ENCODE measurements at regions not wholly inside any gene's neighbourhood (a gene's known extent, or its start where the extent isn't known, plus 50 kb on each side); places are given as distances from the start of the nearest gene placed in this dataset.
A peak's percentile ranks its signal among the peaks of the same experiment; 100 is the strongest.

DNA sequence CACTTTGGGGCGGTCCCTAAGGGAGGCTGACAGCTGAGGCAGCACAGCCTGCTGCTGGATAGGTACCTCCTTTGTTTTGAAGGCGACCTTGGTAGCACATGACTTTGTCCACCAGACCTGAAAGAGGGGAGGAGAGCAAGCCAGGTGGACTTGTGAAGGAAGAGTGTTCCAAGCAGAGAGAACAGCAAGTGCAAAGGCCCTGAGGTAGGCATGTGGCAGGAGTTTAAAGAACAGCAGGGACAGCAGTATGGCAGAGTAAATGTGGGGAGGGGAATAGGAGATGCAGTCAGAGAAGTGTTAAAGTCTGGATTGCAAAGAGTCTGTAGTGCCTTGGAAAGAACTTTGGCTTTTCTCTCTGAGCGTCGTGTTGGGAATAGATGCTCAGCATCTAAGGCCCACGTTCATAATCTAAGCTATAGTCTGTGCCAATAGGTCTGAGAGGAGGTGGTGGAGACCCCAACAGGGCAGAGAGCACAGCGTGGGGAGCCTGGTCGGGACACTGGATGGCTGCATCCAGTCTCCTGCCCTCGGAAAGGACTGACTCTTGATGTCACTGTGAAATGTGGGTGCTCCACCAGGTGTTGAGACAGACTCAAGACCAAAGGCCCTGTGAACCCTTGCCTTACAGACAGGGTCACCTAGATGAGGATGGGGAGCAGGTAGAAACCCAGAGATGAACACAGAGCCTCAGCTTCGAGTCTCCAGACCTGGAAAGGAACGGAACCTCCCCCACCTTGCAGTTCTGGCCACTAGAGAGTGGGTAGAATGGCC, 242.1 kb upstream of the PWP1 start:
- DNase-seq (ENCODE audit: low read depth): no peak

DNA sequence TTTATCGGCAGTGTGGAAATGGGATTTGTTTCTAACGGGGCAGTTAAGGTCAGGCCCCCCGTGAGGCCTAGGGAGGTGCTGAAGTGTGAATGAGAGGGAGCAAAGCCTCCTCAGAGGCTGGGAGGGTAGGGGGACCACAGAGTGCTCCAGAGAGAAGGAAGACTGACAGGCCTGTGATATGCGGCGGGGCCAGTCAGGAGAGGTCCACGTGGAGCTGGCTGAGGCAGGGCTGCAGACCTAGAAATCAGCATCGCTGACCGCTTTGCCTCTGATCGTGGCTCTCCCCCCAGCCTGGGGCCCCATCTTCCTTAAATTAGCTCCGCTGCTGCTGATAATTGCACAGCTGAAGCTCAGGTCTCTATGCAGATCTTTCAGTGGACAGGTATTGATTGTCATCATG, 240.8 kb upstream of the PWP1 start:
- DNase-seq (ENCODE audit: low read depth): no peak

DNA sequence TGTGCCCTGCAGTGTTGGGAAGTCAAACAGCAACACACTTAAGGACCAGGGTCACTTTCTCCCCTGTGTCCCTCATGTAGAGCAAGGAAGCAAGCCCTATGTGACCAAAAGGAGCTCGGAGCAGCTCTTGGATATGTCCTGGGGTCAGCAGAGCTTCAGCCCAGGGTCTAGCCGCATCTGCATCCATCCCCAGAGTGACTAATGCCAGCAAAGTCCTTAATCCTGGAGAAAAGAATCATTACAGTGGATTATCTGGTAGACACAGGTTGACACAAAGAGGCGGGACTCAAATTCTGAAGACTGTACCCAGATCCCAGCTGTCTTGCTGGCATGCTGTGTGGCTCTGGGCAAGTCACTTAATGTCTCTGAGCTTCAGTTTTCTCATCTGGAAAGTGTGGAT, 239.1 kb upstream of the PWP1 start:
- no peak for DNase-seq (ENCODE audit: low read depth)

DNA sequence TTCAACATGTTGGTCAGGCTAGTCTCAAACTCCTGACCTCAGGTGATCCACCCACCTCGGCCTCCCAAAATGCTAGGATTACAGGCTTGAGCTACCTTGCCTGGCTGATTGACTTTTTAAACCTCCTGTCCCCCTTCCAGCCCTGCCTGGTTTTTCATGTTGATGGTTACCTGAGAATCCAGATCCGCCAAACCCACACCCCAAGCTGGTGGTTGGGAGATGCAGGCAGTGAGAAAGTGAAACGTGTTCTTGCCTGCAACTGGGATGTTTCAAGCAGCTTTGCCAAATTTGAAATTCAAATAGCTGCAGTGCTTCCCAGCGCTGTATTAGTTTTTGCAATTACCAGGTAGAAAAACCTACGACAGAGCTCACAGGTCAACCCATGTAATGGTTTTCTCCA, 238.3 kb upstream of the PWP1 start:
- DNase-seq (ENCODE audit: low read depth): no peak

DNA sequence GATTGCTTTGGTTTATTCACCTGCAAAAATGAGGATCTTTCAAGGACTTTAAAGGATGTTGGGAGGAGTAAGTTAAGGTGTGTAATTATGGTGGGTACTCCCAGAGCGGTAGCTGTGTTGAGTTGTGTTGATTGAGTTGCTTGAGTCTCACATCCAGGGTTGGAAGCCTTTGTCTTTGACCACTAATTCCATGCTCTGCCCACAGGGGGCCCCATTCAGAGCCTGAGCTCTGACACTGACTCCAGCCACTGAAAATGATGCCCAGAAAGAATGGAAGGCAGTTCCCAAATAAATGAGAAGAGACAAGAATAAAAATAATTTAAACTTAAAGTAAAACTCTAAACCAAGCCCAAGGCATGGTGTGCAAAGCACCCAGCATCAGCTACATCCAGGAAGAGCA, 237.4 kb upstream of the PWP1 start:
- no peak for DNase-seq (ENCODE audit: low read depth)

DNA sequence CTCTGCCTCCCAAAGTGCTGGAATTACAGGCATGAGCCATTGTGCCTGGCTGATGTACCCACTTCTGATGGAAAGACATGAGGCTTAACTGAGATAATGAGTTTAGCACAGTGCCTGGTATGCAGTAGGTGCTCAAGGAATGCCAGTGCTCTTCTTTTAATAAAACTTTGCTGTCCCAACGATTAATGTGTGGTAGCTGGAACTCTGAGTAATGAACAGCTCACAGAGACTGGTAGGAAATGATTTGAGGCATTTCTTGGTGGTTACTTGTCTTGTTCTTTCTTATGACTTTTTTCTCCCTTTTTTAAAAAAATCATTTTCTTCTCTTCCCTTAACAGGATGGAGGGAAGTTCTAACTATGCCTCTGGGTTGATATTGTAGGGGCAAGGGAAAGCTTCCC, 235.7 kb upstream of the PWP1 start:
- DNase-seq (ENCODE audit: low read depth): no peak

DNA sequence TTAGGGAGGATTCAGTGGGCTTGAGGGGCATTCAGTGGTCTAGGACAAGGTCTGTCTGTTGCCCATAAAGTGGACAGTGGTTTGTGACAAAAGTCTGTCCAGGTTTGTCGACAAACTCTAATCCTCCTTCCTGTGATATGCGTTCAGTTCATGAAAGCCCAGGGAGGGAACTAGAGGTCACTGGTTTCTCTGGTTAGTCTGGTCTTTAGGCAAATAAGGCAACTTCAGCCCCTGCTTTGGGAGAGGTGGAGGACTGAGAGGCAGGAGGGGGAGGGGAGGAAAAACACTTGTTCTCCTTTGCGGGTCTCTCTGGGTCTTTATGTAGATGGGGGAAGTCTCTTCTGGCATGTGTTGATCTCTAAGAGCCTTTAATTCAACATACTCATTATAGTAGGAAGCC, 235.1 kb upstream of the PWP1 start:
- no peak for DNase-seq (ENCODE audit: low read depth)

DNA sequence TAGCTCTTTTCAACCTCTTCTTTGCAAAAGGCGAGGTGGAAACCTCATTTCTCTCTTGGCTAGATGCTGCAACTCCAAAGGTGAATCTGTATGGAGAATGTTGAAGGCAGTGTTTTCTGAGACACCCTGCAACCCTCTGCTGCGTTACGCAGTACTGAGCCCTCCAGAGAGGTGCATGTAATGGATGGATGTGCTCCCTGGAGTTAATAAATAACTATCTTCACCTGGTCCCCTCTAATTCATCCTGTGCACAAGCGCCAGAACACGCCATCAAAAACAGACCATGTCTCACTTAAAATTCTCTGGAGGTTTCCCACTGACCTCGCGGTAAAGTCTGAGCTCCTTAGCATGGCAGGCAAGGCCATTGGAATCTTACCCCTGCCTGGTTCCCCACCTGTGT, 234.4 kb upstream of the PWP1 start:
- no peak for DNase-seq (ENCODE audit: low read depth)

DNA sequence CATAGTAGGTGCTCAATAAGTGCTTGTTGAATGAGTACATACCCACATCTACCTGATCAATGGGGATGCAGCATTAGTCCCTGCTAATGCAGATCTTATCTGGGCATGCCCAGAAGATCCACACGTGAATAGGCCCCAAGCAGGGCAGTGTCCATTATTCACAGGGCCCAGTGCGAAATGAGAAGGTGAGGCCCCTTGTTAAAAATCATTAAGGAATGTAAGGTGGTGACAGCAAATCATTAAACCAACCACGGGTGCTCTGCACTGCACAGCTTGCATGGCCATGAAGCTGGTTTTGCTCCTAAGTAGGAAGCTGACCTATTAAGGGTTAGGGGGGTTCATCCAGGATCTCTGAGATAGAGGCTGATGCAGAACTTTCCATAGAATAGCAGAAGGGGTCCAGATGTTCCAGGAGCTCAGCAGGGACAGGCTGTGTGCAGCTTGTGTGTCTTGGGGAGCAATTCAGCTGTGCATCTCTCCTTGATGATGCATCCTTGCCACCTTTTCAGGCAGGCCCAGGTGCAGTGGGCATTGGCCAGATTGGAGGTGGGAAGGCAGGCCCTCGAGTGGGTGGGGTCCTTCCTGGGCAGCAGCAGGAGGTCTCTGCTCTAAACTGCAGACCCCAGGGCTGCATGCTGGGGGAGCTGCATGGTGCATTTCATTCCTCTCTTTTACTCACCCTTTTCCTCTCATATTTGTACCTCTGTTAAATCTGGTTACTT, 231.3 kb upstream of the PWP1 start:
- no peak for DNase-seq (ENCODE audit: low read depth)

DNA sequence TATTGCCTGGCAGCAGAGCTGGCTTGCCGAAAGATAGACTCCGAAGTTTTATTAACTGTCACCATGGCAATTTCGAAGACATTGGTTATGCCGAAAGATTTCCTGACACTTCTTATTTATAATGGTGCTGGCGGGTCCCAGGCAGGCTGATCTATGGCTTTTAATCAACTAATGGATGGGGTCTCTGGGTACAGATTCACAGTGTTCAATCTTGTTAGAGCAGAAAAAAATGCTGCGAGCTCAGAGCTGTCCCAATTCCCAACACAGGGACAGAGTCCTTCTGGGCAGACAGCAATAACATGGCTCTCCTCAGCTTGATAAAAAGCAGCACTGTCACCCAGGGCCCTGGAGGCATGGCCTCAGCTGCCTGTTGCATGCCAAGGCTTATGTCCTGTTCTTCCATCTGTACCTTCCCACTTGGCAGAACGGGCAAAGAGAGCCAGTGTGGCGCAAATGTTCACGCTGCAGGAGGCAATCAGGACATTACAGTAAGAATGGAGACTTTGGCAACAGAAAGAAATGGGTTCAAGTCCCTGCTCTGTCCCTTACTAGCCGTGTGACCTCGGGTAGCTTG, 228.2 kb upstream of the PWP1 start:
- no peak for DNase-seq (ENCODE audit: low read depth)

DNA sequence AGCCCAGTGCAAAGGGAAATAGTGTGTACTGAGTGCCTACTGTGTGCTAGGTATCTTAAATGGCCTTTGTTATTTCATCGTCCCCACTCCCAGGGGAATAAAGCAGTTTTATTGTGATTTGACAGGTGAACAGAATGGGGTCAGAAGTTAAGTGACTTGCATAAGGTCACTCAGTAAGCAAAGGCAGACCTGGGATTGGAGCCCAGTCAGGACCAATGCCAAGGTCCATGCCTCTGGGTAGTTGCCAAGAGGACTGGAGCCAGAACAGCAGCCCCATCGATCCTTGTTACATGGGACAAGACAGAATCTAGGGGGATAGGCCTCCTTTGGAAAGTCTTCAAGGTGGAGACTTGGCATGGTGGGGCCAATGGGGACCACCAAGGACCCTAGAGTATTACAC, 227.4 kb upstream of the PWP1 start:
- DNase-seq (ENCODE audit: low read depth): no peak

DNA sequence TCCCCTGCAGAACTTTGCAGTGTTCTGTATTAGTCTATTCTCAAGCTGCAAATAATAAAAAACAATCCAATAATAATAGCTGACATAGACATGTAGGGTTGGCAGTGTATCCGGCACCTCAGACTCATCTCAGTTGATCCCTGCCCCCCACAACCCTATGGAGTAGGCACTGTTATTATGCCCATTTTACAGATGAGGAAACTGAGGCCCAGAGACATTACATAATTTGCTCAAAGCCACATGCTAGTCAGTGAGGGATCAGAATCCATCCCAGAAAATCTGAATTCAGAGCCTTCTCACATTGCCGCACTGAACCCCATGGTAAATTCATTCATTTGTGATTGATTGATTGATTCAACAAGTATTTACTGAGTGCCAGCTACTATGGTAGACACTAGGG, 226.6 kb upstream of the PWP1 start:
- DNase-seq (ENCODE audit: low read depth): no peak

DNA sequence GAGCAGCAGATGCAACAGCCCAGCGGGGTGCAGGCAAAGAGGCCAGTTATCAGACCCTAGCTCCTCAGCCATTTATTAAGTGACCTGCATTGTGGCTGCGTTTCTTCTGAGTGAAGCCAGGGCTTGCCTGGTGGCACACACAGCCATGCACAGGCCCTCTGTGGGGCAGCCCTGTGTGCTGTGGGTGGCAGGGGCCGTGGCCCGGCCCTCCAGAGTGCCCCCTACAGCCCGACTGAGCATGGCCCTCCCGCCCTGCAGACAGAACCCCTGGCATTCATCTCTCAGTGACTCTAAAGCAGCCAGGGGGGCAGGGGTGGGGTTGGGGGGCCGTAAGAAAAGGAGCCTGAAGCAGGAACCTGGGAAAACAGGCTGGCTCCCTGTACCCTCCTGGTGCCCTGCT, 226.0 kb upstream of the PWP1 start:
- no peak for DNase-seq (ENCODE audit: low read depth)

DNA sequence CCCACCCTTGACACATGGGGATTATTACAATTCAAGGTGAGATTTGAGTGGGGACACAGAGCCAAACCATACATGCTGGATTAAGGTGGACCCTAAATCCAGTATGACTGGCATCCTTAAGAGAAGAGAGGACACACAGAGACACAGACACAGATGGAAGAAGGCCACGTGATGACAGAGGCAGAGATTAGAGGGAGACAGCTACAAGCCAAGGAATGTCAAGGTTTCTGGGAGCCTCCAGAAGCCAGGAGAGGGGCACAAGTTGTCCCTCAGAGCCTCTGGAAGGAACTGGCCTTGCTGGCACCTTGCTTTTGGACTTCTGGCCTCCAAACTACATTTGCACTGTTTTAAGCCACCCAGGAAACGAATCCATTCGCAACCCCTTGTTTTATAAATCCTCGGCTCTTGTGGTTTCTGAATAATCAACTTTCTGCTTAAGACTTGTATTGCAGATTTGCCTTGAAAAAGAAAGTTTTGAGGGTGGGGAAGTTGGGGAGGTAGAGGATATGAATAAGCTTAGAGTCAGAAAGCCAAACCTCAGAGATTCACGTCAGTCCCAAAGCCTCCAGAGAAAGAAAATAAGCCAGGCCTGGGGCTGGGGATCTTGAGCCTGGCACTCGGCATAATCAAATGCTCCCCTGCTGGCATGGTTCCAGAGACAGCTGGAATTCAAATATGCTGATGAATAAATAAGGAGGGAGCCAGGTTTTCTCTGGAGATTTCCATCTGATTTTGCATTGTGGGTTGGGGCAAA, 224.2 kb upstream of the PWP1 start:
- DNase-seq (ENCODE audit: low read depth): peak; percentile 65

DNA sequence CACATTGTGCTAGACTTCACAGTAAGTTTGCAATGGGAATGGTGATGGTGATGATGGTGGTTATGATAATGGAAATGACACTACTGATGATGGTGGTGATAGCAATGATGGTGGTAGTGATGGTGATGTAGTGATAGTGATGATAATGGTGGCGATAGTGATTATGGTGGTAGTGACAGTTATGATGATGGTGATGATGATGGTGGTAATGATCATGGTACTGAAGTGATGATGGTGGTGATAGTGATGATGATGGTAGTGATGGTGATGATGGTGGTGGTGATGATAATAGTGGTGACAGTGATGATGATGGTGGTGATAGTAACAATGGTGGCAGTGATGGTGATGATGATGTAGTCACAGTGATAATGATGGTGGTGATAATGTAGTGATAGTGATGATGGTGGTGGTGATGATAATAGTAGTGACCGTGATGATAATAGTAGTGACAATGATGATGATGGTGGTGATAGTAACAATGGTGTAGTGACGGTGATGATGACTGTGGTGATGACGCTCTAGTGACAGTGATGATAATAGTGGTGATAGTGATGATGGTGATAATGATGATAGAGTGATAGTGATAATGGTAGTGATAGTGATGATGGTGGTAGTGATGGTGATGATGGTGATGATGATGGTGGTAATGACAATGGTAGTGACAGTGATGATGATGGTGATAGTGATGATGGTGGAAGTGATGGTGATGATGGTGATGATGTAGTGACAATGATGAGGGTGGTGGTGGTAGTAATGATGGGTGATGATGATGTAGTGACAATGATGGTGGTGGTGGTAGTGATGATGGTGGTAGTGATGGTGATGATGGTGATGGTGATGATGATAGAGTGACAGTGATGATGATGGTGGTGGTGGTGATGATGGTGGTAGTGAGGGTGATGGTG, 222.9 kb upstream of the PWP1 start:
- DNase-seq (ENCODE audit: low read depth): no peak

DNA sequence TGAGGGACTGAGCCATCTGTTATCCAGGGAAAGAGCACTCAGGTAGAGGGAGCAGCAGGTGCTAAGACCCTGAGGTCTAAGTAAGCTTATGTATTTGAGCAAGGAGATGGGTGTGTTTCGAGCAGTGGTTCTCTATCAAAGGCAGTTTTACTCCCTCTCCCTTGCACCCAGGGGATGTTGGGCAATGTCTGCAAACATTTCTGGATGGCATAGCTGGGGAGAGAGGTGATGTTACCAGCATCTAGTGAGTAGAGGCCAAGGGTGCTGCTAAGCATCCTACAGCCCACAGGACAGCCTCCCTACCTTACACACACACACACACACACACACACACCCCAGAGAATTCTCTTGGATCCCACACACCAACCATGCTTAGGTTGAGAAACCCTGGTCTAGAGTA, 221.0 kb upstream of the PWP1 start:
- no peak for DNase-seq (ENCODE audit: low read depth)

DNA sequence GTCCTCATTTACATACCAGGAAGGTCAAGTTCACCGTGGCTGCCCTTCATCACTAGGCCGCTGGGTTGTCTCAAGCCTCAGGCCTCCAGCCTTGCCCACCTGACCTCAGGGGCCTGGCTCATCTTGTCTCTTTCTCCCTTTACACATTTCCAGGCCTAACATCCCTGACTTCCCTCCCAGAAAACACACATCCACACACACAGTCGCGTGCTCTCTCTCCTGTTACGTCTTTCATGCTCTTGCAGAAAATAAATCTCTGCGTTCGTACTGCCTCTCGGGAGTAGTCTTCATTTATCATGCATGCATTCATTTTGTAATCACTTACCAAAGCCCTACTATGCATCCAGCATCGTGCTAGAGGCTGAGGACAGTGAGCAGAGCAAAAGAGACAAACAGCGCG, 220.0 kb upstream of the PWP1 start:
- DNase-seq (ENCODE audit: low read depth): no peak

DNA sequence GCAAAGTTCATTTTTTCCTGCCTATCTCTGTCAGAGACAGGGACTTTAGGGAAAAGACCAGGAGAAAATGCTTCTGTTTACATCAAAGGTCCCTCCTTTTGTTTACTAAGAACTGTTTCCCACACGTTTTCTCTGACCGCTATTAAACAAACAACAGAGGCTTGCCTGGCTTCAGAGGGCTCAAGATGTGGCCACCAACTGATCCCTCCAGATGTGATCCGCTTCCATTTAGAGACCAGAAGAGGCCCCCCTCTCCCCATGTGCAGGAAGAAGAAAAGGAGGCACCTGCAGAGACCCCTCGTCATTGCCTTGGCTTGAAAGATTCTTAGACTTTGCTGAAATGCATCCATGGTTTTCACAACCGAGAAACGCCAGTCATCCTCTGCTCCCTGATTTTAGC, 217.9 kb upstream of the PWP1 start:
- no peak for DNase-seq (ENCODE audit: low read depth)

DNA sequence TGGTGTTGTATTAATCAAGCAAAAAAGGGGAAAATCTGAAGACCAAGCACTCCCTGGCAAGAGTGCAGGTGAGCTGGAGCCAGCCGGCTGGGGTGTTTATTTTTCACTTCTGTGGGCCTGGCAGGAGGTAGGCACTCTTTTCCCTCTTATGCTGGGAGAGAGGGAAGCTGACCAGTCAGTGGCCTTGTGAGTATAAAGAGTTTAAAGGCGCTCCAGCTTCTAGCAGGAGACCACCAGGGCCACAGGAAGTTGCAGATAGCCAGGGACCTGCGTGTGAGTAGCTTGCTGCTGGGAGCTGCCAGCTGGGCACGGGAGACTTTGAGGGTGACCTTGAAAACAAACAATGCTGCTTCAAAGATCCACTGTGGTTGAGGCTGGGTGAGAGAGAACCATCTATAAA, 217.4 kb upstream of the PWP1 start:
- no peak for DNase-seq (ENCODE audit: low read depth)

DNA sequence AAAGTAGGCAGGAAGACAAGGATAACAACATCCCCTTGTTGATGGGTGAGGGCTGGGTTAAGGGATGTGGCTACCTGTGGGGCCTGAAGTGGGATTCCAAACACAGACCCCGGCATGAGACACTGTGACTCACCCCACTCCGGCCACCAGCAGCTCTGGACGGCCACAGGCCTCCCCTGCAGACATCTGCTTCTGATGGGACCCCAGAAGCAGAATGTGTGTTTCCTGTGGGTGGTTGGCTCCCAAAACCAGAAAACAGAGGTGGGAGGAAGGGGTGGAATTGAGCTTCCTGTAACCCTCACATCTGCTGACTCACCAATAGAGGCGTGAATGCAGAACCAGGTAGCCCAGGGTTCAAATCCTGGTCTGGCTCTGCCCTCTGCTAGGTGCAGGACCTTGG, 216.6 kb upstream of the PWP1 start:
- no peak for DNase-seq (ENCODE audit: low read depth)

DNA sequence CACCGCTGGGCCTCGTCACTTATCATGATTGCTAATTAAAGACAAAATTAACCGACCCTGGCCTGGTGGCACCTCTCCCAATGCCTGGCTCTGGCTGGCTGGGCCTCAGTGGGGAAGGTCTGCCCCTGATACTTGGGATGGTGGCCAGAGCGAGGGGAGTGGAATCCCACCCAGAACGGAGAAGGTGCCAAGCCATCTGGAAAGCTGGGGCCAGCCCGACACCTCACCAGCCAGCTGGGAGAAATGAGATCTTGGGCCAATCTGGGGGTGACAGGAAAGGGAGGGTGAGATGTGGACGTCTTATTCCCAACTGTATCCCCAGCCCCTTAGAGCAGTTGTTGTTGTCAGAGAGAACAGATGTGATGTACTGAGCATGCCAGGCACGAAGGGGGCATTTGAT, 215.0 kb upstream of the PWP1 start:
- DNase-seq (ENCODE audit: low read depth): no peak

DNA sequence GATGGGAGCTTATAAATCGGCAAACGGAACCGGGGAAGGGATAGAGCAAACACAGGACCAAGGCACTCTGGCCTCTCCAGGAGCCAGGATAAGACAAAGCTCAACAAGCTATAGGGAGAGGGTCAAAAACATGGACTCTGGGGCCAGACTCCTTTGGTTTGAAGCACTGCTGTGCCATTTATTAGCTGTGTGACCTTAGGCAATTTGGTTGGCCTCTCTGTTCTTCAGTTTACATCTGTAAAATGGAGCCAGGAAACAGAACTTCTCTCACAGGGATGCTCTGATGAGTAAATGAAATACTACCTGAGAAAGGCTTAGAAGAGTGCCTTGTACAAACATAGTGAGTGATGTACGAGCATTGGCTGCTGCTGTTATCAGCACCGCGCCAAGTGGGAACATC, 213.3 kb upstream of the PWP1 start:
- no peak for DNase-seq (ENCODE audit: low read depth)

Measured in non-pigmented ciliary epithelial cell (primary cell).